IMR-90 (cell line): ENCODE measurements at regions not wholly inside any gene's neighbourhood (a gene's known extent, or its start where the extent isn't known, plus 50 kb on each side); places are given as distances from the start of the nearest gene placed in this dataset.

Experiments used
- ATAC-seq: fragments of 200-7000 bp; cut with Tn5 transposase; 2 replicates; pipeline ENCODE4 v1.9.1; 2020; ENCODE audit warnings: low read depth, mild to moderate bottlenecking, moderate library complexity
- BruUV-seq: library from RNA; stranded (reverse); fragments of 400-500 nt; replicated peaks from 2 replicates; lab custom pipeline; 2021; lab: Mats Ljungman, UMichigan
- CTCF ChIA-PET: fragments of 300-600 bp; formaldehyde crosslinking; extraction: SDS; loops from one replicate; lab custom pipeline; 2021; ENCODE audit warnings: antibody characterized with exemption; lab: Yijun Ruan, JAX
- POLR2A ChIA-PET: fragments of 300-600 bp; sonication (Branson Sonifier 250); formaldehyde crosslinking; loops from one replicate; lab custom pipeline; 2022; ENCODE audit warnings: antibody characterized with exemption; ENCODE audit not compliant: unreplicated experiment; lab: Charles Lee
- DNase-seq: peaks from one replicate; pipeline ENCODE4 v3.0.0; 2013
- H2AFZ ChIP-seq: replicated peaks from 2 replicates; pipeline ENCODE3; 2013; ENCODE audit warnings: low read length, mild to moderate bottlenecking; ENCODE audit not compliant: poor library complexity
- H2AK5ac ChIP-seq: 2 replicates; pipeline ENCODE4 v1.6.1; 2013; ENCODE audit warnings: low read depth, low read length, inconsistent platforms
- H2AK9ac ChIP-seq: replicated peaks from 2 replicates; pipeline ENCODE3; 2013; ENCODE audit warnings: mild to moderate bottlenecking, low read depth, low read length, moderate library complexity; ENCODE audit not compliant: poor library complexity
- H2BK120ac ChIP-seq: 2 replicates; pipeline ENCODE4 v1.6.1; 2013; ENCODE audit warnings: low read depth, low read length, inconsistent platforms
- H2BK15ac ChIP-seq: 3 replicates; pipeline ENCODE4 v1.6.1; 2013; ENCODE audit warnings: low read depth, low read length, inconsistent platforms
- H2BK20ac ChIP-seq: 2 replicates; pipeline ENCODE4 v1.6.1; 2013; ENCODE audit warnings: low read depth, mild to moderate bottlenecking, inconsistent platforms, low read length, moderate library complexity
- H2BK5ac ChIP-seq: 2 replicates; pipeline ENCODE4 v1.6.1; 2013; ENCODE audit warnings: mild to moderate bottlenecking, low read depth, low read length, inconsistent platforms; ENCODE audit not compliant: poor library complexity, severe bottlenecking
- H3K14ac ChIP-seq: replicated peaks from 2 replicates; pipeline ENCODE4 v1.6.1; 2013; ENCODE audit warnings: low read depth, low read length, inconsistent platforms
- H3K18ac ChIP-seq: 2 replicates; pipeline ENCODE4 v1.6.1; 2013; ENCODE audit warnings: low read depth, low read length, control low read depth
- H3K23ac ChIP-seq: 2 replicates; pipeline ENCODE4 v1.6.1; 2013; ENCODE audit warnings: low read depth, low read length, inconsistent platforms
- H3K27ac ChIP-seq: 2 replicates; pipeline ENCODE4 v1.5.1; 2013; ENCODE audit warnings: mild to moderate bottlenecking, control low read depth, low read length; ENCODE audit not compliant: insufficient read depth
- H3K27me3 ChIP-seq: 2 replicates; pipeline ENCODE4 v1.6.1; 2013; ENCODE audit warnings: low read length; ENCODE audit not compliant: control insufficient read depth, insufficient read depth
- H3K36me3 ChIP-seq: 2 replicates; pipeline ENCODE4 v1.6.1; 2013; ENCODE audit warnings: low read length, mixed read lengths; ENCODE audit not compliant: control insufficient read depth, insufficient read depth
- H3K4ac ChIP-seq: 2 replicates; pipeline ENCODE4 v1.6.1; 2013; ENCODE audit warnings: low read depth, low read length, inconsistent platforms
- H3K4me1 ChIP-seq: 2 replicates; pipeline ENCODE4 v1.6.1; 2013; ENCODE audit warnings: low read length, mixed read lengths; ENCODE audit not compliant: control insufficient read depth, insufficient read depth
- H3K4me2 ChIP-seq: 2 replicates; pipeline ENCODE4 v1.6.1; 2013; ENCODE audit warnings: low read depth, mild to moderate bottlenecking, control low read depth, low read length, moderate library complexity
- H3K4me3 ChIP-seq: 2 replicates; pipeline ENCODE4 v1.5.1; 2013; ENCODE audit warnings: low read depth, mild to moderate bottlenecking, control low read depth, low read length, moderate library complexity; ENCODE audit not compliant: insufficient read depth
- H3K56ac ChIP-seq: 2 replicates; pipeline ENCODE4 v1.6.1; 2013; ENCODE audit warnings: low read length, inconsistent platforms; ENCODE audit not compliant: insufficient read depth; ENCODE audit errors: extremely low read depth
- H3K79me1 ChIP-seq, 2 experiments: 2 replicates each; pipeline ENCODE4 v1.6.1; 2013; ENCODE audit warnings: low read length in 2 of 2, inconsistent platforms in 1 of 2, low read depth in 1 of 2
- H3K9ac ChIP-seq: 2 replicates; pipeline ENCODE4 v1.6.1; 2013; ENCODE audit warnings: low read depth, low read length, control low read depth
- H3K9me1 ChIP-seq: 2 replicates; pipeline ENCODE4 v1.6.1; 2013; ENCODE audit warnings: low read length, inconsistent platforms; ENCODE audit not compliant: insufficient read depth
- H3K9me3 ChIP-seq: 2 replicates; pipeline ENCODE4 v1.6.1; 2013; ENCODE audit warnings: low read length; ENCODE audit not compliant: control insufficient read depth, insufficient read depth
- H4K20me1 ChIP-seq: 2 replicates; pipeline ENCODE4 v1.6.1; 2013; ENCODE audit warnings: low read length, inconsistent platforms; ENCODE audit not compliant: insufficient read depth
- H4K5ac ChIP-seq: 2 replicates; pipeline ENCODE4 v1.6.1; 2013; ENCODE audit warnings: mild to moderate bottlenecking, low read depth, low read length, control low read depth
- H4K8ac ChIP-seq, 2 experiments: 2 replicates each; pipeline ENCODE4 v1.6.1; 2013; ENCODE audit warnings: low read depth in 2 of 2, low read length in 2 of 2, control low read depth in 1 of 2, inconsistent platforms in 1 of 2
- H4K91ac ChIP-seq: 2 replicates; pipeline ENCODE4 v1.6.1; 2013; ENCODE audit warnings: low read depth, low read length, inconsistent platforms; ENCODE audit not compliant: insufficient read depth
- BHLHE40 ChIP-seq: fragments of 150-350 bp; IDR thresholded peaks from 2 replicates; pipeline ENCODE4 v1.6.1; 2016; ENCODE audit warnings: mild to moderate bottlenecking, low read depth, low read length
- CEBPB ChIP-seq: IDR thresholded peaks from 2 replicates; pipeline ENCODE4 v1.6.1; 2012; ENCODE audit warnings: low read depth, low read length, improper control_type of control experiment
- CHD1 ChIP-seq: IDR thresholded peaks from 2 replicates; pipeline ENCODE4 v1.6.1; 2012; ENCODE audit warnings: low read depth, low read length, improper control_type of control experiment
- CTCF ChIP-seq: conservative IDR thresholded peaks from 2 replicates; pipeline ENCODE4 v1.5.1; 2012; ENCODE audit warnings: mild to moderate bottlenecking, low read depth, low read length, improper control_type of control experiment
- MAZ ChIP-seq: IDR thresholded peaks from 2 replicates; pipeline ENCODE4 v1.6.1; 2012; ENCODE audit warnings: low read depth, mild to moderate bottlenecking, low read length, improper control_type of control experiment, moderate library complexity, borderline replicate concordance
- NFE2L2 ChIP-seq: fragments of 150-350 bp; IDR thresholded peaks from 2 replicates; pipeline ENCODE4 v1.6.1; 2016; ENCODE audit warnings: low read depth, mild to moderate bottlenecking, low read length
- USF2 ChIP-seq: fragments of 150-350 bp; IDR thresholded peaks from 2 replicates; pipeline ENCODE4 v1.6.1; 2017; ENCODE audit warnings: mild to moderate bottlenecking, antibody characterized with exemption, low read length, low read depth
- WGBS, 2 experiments: methylation state at CpG; one replicate each; pipeline versions ENCODE4 v1.1.5 to v1.1.7; 2013; ENCODE audit warnings: missing lambda C conversion rate in 2 of 2; ENCODE audit not compliant: insufficient read length in 1 of 2; ENCODE audit errors: extremely low coverage in 2 of 2; 5-methylcytosine and 5-hydroxymethylcytosine counted together
- dilution Hi-C: fragments of 300-500 bp; cut with HindIII; formaldehyde crosslinking; loops from one replicate; pipeline ENCODE4 v1.14.3; 2018; ENCODE audit warnings: low sequenced_read_pairs; ENCODE audit not compliant: unreplicated experiment
- in situ Hi-C: fragments of 300-500 bp; cut with MboI; formaldehyde crosslinking; loops from 3 replicates; pipeline ENCODE4 v1.14.3; 2019; ENCODE audit warnings: low sequenced_read_pairs, inconsistent platforms, mixed read lengths
- intact Hi-C: fragments of 100-400 bp; cut with micrococcal nuclease; formaldehyde crosslinking; loops from 2 replicates; pipeline ENCODE4 v1.10.0; 2022

DNA sequence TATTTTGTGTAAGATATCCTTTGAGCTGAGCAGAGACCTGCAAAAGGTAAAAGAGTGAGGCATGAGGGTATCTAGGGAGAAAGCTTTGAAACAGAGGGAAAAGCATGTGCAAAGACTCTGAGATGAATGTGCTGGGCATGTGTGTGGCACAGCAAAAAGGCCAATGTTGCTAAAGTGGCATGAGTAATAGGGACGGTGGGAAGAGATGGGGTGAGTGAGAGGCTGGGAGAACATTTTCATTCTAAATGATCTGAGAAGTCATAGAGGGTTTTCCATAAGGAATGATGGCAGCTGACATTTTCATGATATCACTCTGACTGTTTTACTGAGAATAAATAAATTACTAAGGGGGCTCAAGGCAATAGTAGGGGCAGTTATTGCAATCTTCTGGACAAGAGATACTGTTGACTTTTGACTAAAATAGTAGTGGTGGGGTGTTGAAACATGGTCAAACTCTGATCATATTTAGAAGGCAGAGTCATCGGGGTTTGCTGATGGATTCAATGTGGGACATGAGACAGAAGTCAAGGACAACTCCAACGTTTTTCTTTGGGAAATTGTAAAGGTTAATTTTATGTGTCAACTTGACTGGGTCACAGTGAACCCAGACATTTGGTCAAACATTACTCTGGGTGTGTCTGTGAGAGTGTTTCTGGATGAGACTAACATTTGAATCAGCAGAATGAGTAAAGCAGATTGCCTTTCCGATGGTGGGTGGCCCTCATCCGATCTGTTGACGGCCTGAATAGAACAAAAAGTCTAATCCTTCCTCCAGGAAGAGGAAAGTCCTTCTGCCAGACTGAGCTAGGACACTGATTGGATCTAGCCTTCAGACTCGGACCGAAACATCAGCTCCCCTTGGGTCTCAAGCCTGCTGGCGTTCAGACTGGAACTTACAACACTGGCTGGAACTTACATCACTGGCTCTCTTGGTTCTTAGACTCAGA lies 193.9 kb upstream of the PLXNC1 start (continued):
- no peak for TF ChIP-seq CTCF

- no peak for TF ChIP-seq CHD1
- TF ChIP-seq CEBPB: no peak
- TF ChIP-seq MAZ: no peak
- TF ChIP-seq NFE2L2: no peak
- TF ChIP-seq USF2: no peak
- TF ChIP-seq BHLHE40: no peak
- Histone ChIP-seq H3K23ac (no peak overlapping the region), H3K4me2 (no peak overlapping the region), H4K91ac (no peak overlapping the region), H2BK20ac (no peak overlapping the region), H3K4ac (no peak overlapping the region), H3K9ac (no peak overlapping the region), H4K20me1 (no peaks in the 10 kb centered on the region), H3K4me1 (peaks cover 6% of the 10 kb centered on the region; the same call in 1 of the 2 replicates), H4K8ac (no peak overlapping the region), H2BK5ac (no peak overlapping the region), H3K27ac (no peak overlapping the region), H3K9me3 (no peaks in the 10 kb centered on the region), H3K18ac (no peak overlapping the region), H2AFZ (no peak overlapping the region), H3K9me1 (peaks cover 5% of the 10 kb centered on the region), H3K14ac (no peak overlapping the region), H3K27me3 (no peaks in the 10 kb centered on the region), H2AK9ac (no peak overlapping the region), H4K5ac (no peak overlapping the region), H2BK15ac (no peak overlapping the region; the same call in 2 of the 3 replicates), H3K56ac (no peak overlapping the region), H3K79me1 (no peaks in the 10 kb centered on the region), H2AK5ac (no peak overlapping the region), H3K36me3 (no peaks in the 10 kb centered on the region), H2BK120ac (no peak overlapping the region), H3K4me3 (no peak overlapping the region)
- no CpG with 5 or more reads among the region's 2 CpGs for WGBS, 2 experiments
- ATAC-seq (no peak), DNase-seq (no peak)
- ChIA-PET POLR2A (no interaction called here), CTCF (interaction anchor here (0.6 kb wide), 1 partner anchor 583 kb away, joined by 3 read pairs; no protein-coding TSS in a partner anchor)
- dilution Hi-C loops (no loop called here), intact Hi-C loops (no loop called here), in situ Hi-C loops (no loop called here)
- no TSS peak for BruUV-seq
Measured at GRCh38 chr12:93956551-93956950, 191.8 kb upstream of the PLXNC1 start.
